MCF 10A (cell line): ENCODE measurements at regions not wholly inside any gene's neighbourhood (a gene's known extent, or its start where the extent isn't known, plus 50 kb on each side); places are given as distances from the start of the nearest gene placed in this dataset.

Source experiments
- BruUV-seq: library from RNA; stranded (reverse); fragments of 400-500 nt; replicated peaks from 2 replicates; lab custom pipeline; 2021; lab: Mats Ljungman, UMichigan
- CTCF ChIA-PET: fragments of 300-600 bp; sonication (Branson Sonifier 250); formaldehyde crosslinking; extraction: SDS; loops from one replicate; lab custom pipeline; 2021; ENCODE audit warnings: antibody characterized with exemption, inconsistent platforms; lab: Yijun Ruan, JAX
- POLR2A ChIA-PET: fragments of 300-600, 350-650 bp; sonication (Branson Sonifier 250); formaldehyde crosslinking; extraction: SDS; loops from one replicate; lab custom pipeline; 2020; ENCODE audit warnings: antibody characterized with exemption, inconsistent platforms; lab: Yijun Ruan, JAX
- DNase-seq: peaks from one replicate; pipeline ENCODE4 v3.0.0-alpha.2; 2018; ENCODE audit not compliant: unreplicated experiment
- H3K27ac Mint-ChIP-seq: one replicate; pipeline ENCODE4 v1.8.0; 2022; ENCODE audit warnings: mild to moderate bottlenecking, low read depth, mixed read lengths; ENCODE audit not compliant: unreplicated experiment
- H3K27me3 Mint-ChIP-seq: one replicate; pipeline ENCODE4 v1.8.0; 2022; ENCODE audit warnings: mixed read lengths; ENCODE audit not compliant: insufficient read depth, unreplicated experiment
- H3K36me3 Mint-ChIP-seq: one replicate; pipeline ENCODE4 v1.8.0; 2022; ENCODE audit warnings: mild to moderate bottlenecking, moderate library complexity, mixed read lengths; ENCODE audit not compliant: insufficient read depth, unreplicated experiment
- H3K4me1 Mint-ChIP-seq: one replicate; pipeline ENCODE4 v1.8.0; 2022; ENCODE audit warnings: mixed read lengths; ENCODE audit not compliant: insufficient read depth, unreplicated experiment
- H3K4me3 Mint-ChIP-seq: one replicate; pipeline ENCODE4 v1.8.0; 2022; ENCODE audit warnings: mild to moderate bottlenecking, moderate library complexity, mixed read lengths; ENCODE audit not compliant: unreplicated experiment
- H3K9me3 Mint-ChIP-seq: one replicate; pipeline ENCODE4 v1.8.0; 2022; ENCODE audit warnings: mixed read lengths; ENCODE audit not compliant: unreplicated experiment
- CTCF ChIP-seq: fragments of 200-600 bp; IDR thresholded peaks from one replicate; pipeline ENCODE4 v1.8.0; 2022; ENCODE audit warnings: antibody characterized with exemption, mild to moderate bottlenecking; ENCODE audit not compliant: unreplicated experiment
- intact Hi-C: fragments of 100-400 bp; cut with micrococcal nuclease; formaldehyde crosslinking; loops from 2 replicates; pipeline ENCODE4 v1.14.1; 2022

DNA sequence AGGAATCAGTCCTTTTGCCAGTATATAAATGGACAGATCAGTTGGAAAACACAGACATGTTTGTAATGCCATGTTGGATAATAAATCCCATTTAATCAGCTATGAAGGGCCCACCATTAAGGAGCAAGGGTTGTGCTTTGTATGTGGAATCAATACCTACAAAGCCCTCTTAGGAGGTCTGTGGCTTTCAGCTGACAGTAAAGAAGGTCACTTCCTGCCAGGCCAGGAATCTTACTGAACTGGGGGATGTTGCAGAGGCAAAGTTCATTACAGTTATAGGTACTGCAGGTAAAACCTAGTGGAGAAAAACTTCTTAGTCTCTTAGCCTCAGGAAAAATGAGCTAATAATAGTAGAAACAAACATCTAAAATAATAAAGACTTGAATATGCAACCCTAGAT, 129.5 kb downstream of the FAM76B start:
- BruUV-seq: no TSS peak
- no peaks in the 10 kb centered on the region for H3K27me3 Mint-ChIP-seq
- TF ChIP-seq CTCF: no peak
- peaks cover 7% of the 10 kb centered on the region for H3K4me1 Mint-ChIP-seq
- intact Hi-C loops: no loop called here
- H3K27ac Mint-ChIP-seq: no peak overlapping the region
- no peaks in the 10 kb centered on the region for H3K9me3 Mint-ChIP-seq
- no peak for DNase-seq
- H3K4me3 Mint-ChIP-seq: no peak overlapping the region
- ChIA-PET POLR2A (interaction anchor here (0.9 kb wide), 1 partner anchor 19 kb away, joined by 4 read pairs; no protein-coding TSS in a partner anchor), CTCF (no interaction called here)
- H3K36me3 Mint-ChIP-seq: no peaks in the 10 kb centered on the region

DNA sequence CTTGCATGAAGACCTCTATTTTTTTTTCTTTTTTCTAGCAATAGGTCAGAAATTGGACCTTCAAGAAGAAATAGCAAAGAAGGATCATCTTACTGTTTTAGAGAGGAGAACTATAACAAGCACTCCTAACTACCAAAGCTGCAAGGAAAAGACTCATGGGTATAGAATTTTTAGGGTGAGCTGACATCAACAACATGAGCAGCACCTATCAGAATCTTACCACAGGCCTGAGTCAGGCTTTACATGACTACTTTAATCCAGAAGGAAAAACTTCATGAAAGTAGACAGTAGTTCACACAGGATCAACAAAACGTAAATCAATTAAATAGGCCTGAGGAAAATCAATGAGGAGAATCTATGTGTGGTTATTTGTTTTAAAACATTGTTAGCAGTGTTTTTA, 130.5 kb downstream of the FAM76B start:
- Mint-ChIP-seq H3K27ac (no peak overlapping the region), H3K9me3 (no peaks in the 10 kb centered on the region), H3K36me3 (no peaks in the 10 kb centered on the region), H3K27me3 (no peaks in the 10 kb centered on the region), H3K4me1 (peaks cover 7% of the 10 kb centered on the region), H3K4me3 (no peak overlapping the region)
- intact Hi-C loops: no loop called here
- no peak for TF ChIP-seq CTCF
- ChIA-PET CTCF (no interaction called here), POLR2A (no interaction called here)
- BruUV-seq: no TSS peak
- DNase-seq: no peak

GRCh38 chr11:95655536-95655935, 134.0 kb downstream of the FAM76B start:
- intact Hi-C loops: no loop called here
- BruUV-seq: no TSS peak
- Mint-ChIP-seq H3K27ac (no peak overlapping the region), H3K4me1 (peaks cover 7% of the 10 kb centered on the region), H3K36me3 (no peaks in the 10 kb centered on the region), H3K27me3 (no peaks in the 10 kb centered on the region), H3K9me3 (no peaks in the 10 kb centered on the region), H3K4me3 (no peak overlapping the region)
- no peak for DNase-seq
- no peak for TF ChIP-seq CTCF
- ChIA-PET CTCF (no interaction called here), POLR2A (no interaction called here)

- Mint-ChIP-seq H3K36me3 (no peaks in the 10 kb centered on the region), H3K27me3 (no peaks in the 10 kb centered on the region), H3K27ac (no peak overlapping the region), H3K4me1 (peaks cover 1% of the 10 kb centered on the region), H3K4me3 (no peak overlapping the region), H3K9me3 (no peaks in the 10 kb centered on the region)
- intact Hi-C loops: no loop called here
- no peak for TF ChIP-seq CTCF
- DNase-seq: no peak
- no TSS peak for BruUV-seq
- POLR2A ChIA-PET: no interaction called here
- CTCF ChIA-PET: no interaction called here
Observed at GRCh38 chr11:95653680-95654079, 135.9 kb downstream of the FAM76B start.
